ENCODE measurements at regions not wholly inside any gene's neighbourhood (a gene's known extent, or its start where the extent isn't known, plus 50 kb on each side); places are given as distances from the start of the nearest gene placed in this dataset.

- no peak for TF ChIP-seq LEF1 (IDR thresholded peaks at IDR 0.05; ENCODE audit: borderline replicate concordance)
- TF ChIP-seq FOXM1 (IDR thresholded peaks at IDR 0.05; ENCODE audit: borderline replicate concordance), result no peak
- TF ChIP-seq CTBP1 (IDR thresholded peaks at IDR 0.05; ENCODE audit: borderline replicate concordance), result no peak
- TF ChIP-seq SUZ12 (IDR thresholded peaks at IDR 0.05), result no peak
- no peak for TF ChIP-seq NFRKB (IDR thresholded peaks at IDR 0.05)
- no peak for TF ChIP-seq TARDBP (IDR thresholded peaks at IDR 0.05)
- TF ChIP-seq PKNOX1 (IDR thresholded peaks at IDR 0.05), result no peak
Observed at GRCh38 chr2:106038601-106039375, 155.3 kb downstream of the UXS1 start.

All from HEK293T (cell line).